Activated CD8-positive, alpha-beta memory T cell treated with anti-CD3 and anti-CD28 coated beads for 36 hours (primary cell): ENCODE measurements at regions not wholly inside any gene's neighbourhood (a gene's known extent, or its start where the extent isn't known, plus 50 kb on each side); places are given as distances from the start of the nearest gene placed in this dataset.

Source experiments
- CTCF ChIA-PET: fragments of 350-600 bp; sonication (Branson Sonifier 250); formaldehyde crosslinking; loops from one replicate; lab custom pipeline; 2021; ENCODE audit warnings: antibody characterized with exemption; lab: Charles Lee
- POLR2A ChIA-PET: fragments of 350-600 bp; sonication (Branson Sonifier 250); formaldehyde crosslinking; loops from one replicate; lab custom pipeline; 2021; ENCODE audit warnings: antibody characterized with exemption; lab: Charles Lee

- CTCF ChIA-PET: no interaction called here
These were observed 136.7 kb upstream of the SLITRK6 start for GRCh38 chr13:85935868-85936467.

DNA sequence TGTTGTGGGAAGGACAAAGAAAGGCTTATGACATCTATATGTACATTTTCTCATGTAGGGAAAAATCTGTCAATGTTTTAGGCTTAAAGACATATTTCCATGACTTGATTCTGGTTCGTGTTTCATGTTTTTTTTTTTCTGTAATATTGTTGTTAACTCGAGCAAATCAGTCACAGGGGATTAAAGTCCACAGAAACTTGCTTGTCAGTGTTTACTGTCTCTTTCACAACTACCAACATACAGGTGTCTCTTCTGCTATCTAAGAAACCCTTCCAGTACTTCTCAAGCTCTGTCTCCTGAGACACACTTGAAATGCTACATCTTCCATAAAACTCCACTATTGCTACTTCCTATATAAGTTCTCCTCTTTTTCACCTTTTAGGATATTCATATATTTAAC is 130.9 kb upstream of the SLITRK6 start:
- CTCF ChIA-PET: no interaction called here

More at GRCh38 chr13:85935868-85936467, 136.7 kb upstream of the SLITRK6 start:
- POLR2A ChIA-PET: no interaction called here

GRCh38 chr13:85910962-85911361 is 111.7 kb upstream of the SLITRK6 start:
- CTCF ChIA-PET: no interaction called here
- POLR2A ChIA-PET: no interaction called here

More for the DNA sequence above, 130.9 kb upstream of the SLITRK6 start:
- POLR2A ChIA-PET: no interaction called here

DNA sequence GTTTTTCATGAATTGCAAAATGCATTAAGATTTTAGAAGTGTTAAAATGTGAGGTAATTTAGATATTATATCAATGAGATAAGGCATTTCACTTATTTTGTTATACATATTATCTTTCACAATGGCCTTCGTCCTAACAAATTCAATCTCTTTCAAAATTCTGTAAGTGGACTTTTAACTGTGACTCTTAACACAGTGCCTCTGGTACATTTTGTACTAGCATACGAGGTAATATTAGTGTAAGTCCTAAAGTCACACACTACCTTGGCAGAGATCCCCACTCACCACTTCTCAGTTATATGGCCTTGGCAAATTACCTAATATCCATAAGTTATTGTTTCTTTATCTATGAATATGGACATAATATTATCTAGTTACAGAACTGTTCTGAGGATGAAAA is 101.3 kb upstream of the SLITRK6 start:
- ChIA-PET CTCF (no interaction called here), POLR2A (no interaction called here)

- POLR2A ChIA-PET: no interaction called here
- CTCF ChIA-PET: no interaction called here
These were observed 97.6 kb upstream of the SLITRK6 start for GRCh38 chr13:85896516-85897450.

- POLR2A ChIA-PET: no interaction called here
- CTCF ChIA-PET: no interaction called here
These were observed 88.2 kb upstream of the SLITRK6 start for GRCh38 chr13:85887406-85887805.

DNA sequence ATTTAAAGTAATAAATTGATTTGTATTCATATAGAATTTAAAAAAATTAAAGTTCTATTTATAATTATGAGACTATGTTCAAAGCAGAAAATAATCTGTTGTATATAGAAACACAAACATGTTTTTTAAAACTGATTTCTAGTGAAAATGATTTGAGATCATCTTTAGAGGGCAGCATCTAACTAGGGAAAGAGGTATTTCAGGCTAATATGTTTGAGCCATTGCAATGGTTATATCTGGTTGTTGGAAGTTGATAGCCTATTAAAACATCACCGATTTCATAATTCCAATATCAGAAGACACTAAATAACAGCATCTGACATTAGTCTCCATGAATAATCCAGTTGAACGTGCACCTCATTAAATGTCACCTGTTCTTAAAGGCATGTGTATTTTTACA is 79.8 kb upstream of the SLITRK6 start:
- CTCF ChIA-PET: no interaction called here
- POLR2A ChIA-PET: no interaction called here

DNA sequence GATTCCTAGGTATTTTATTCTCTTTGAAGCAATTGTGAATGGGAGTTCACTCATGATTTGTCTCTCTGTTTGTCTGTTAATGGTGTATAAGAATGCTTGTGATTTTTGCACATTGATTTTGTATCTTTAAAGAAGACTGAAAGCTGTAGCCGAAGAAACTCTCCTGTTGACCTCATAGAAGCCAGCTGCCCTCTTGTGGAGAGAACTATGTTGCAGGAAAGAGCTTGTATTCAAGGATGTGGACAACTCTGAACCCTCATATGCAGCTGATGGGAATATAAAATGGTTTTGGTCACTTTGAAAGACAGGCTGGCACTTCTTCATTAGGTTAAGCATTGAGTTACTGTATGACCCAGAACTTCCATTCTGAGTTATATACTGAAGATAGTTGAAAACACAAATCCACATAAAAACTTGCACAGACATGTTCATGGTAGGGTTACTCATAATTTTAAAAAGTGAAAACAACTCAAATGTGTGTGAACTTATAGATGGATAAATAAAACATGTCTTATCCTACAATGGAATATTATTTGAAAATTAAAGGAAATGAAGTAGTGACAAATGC is 65.8 kb upstream of the SLITRK6 start:
- POLR2A ChIA-PET: no interaction called here
- CTCF ChIA-PET: interaction anchor here (0.7 kb wide), 2 partner anchors 20 to 605 kb away, joined by 3 read pairs; no protein-coding TSS in a partner anchor

DNA sequence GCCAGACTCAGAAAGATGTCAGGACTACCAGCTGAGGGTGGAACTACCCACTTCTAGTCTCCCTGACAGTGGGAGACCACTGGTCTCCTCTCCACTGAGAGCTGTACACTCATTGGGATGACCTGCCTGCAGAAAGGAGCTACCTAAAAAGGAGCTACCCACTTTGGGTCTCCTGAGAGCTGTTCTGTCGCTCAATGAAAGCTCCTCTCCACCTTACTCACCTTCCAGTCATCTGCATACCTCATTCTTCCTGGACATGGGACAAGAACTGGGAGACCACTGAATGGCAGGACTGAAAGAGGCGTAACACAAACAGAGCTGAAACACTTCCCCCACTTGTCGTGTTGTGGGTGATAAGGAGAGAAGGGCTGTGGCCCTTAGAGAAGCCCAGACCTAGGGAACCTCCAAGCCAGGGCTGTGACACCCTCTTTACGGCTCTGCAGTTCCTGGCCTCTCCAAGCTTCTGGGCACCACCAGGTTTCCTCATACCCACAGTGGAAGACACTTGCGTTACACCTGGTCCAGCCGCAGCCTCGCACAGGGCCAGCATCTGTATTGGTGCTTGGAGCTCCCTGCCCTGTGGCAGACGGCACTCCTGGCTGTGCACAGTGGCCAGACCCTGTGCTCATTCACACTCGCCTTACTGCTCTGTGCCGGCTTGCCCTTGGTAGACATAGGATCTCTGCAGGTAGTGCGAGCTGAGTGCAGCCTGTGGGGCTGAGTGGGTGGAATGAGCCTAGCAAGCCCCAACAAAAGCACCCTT is 54.9 kb upstream of the SLITRK6 start:
- ChIA-PET POLR2A (no interaction called here), CTCF (no interaction called here)

DNA sequence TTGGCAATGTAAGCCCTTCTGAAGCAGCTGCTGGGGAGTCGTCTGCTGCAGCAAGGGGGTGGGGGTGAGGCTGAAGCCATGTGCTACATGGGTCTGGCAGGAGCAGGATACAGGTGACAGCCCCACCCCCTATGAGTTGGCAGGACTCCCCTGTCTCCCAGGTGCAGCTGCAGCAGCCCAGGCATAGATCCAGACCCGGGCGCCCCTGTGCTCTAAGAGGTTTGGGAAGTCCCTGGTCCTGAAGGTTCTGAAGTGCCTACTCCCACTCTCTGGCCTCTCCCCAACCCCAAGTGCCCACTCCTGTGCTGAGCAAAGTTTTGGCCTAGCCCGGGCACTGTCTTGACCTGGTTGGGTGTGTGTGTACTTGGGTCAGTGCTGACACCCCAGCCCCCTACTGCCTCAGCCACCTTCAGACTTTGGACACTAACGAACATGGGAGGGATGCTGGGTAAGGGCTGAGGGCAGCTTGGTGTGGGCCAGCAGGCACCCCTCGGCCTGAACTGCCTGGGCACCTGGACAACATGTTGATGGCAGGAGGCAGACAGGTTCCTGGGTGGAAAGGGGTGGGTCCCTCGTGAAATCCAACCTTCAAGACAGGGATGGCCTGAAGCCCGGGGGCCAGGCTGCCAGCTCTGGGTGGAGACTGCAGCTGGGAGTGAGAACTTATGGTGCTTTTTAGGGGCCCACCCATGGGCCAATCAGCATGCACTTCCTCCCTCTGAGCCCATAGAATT is 54.1 kb upstream of the SLITRK6 start:
- CTCF ChIA-PET: no interaction called here
- POLR2A ChIA-PET: no interaction called here
